Activated T-cell treated with anti-CD3 and anti-CD28 coated beads for 24 hours (primary cell): ENCODE measurements at regions not wholly inside any gene's neighbourhood (a gene's known extent, or its start where the extent isn't known, plus 50 kb on each side); places are given as distances from the start of the nearest gene placed in this dataset.
"Not testable (repeated sequence)": the region's sequence is repeated elsewhere in the genome, so short reads cannot be mapped to it uniquely, and the experiment has no call there.

Experiments
- DNase-seq: peaks from one replicate; pipeline ENCODE4 v3.0.0-alpha.2; 2020; ENCODE audit warnings: low read depth

DNA sequence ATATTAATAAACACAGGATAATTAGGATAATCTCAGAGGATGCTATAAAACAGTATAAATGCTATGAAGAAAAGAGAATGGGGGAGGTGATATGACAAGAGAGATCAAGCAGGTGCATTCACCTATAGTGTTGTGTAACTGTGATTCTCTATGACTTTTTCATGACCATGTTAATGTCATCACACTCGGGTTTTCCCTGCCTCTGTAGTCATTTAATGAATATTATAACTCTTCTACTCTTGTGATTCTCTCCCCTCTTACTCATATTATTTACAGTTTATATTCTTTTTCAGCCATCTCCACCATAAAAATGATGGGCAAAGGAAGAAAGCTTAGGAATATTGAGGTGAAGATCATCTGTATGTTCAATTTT, 106.9 kb upstream of the SGK1 start:
- DNase-seq: no peak

- DNase-seq: no peak
Observed at GRCh38 chr6:134424165-134424797, 106.4 kb upstream of the SGK1 start.

DNA sequence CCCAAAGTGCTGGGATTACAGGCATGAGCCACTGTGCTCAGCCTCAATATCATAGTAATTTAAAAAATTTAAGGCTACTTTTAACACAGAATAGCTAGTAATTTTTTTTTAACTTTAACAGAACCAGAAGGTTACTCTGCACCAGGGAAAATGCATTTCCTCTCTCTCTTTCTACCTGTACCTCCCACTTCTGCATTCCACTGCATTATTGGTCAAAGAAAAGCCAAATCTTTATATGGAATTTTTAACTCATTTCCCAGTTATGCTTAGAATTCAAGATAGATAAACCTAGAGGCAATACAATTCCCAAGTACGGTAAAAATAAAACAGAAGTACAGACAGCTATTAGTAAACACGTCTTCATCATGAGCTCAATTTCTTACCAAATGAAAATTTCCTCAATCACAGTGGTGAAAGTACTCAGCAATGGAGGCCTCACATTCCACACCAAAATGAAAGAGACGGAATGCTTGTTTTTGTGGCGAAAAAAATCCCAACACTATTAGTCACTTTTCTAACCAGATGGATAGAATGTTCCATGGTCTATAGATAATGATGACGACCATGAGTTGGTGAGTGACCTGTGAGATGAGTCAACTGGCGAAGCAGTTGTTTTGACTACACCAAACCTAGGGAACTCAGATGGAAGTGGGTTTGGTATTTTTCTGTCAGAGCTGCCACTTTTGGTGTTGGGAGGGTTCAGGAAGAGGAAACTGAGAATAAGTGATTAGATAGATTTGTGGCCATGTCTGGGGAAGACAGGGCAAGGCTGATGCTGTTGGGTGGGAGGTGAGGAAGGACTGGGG, 104.7 kb upstream of the SGK1 start:
- DNase-seq: no peak

- no peak for DNase-seq
Observed at GRCh38 chr6:134421501-134421900, 103.6 kb upstream of the SGK1 start.

- DNase-seq: no peak
Observed at GRCh38 chr6:134420614-134421181, 102.8 kb upstream of the SGK1 start.

- DNase-seq: no peak
Observed at GRCh38 chr6:134419716-134420115, 101.8 kb upstream of the SGK1 start.

DNA sequence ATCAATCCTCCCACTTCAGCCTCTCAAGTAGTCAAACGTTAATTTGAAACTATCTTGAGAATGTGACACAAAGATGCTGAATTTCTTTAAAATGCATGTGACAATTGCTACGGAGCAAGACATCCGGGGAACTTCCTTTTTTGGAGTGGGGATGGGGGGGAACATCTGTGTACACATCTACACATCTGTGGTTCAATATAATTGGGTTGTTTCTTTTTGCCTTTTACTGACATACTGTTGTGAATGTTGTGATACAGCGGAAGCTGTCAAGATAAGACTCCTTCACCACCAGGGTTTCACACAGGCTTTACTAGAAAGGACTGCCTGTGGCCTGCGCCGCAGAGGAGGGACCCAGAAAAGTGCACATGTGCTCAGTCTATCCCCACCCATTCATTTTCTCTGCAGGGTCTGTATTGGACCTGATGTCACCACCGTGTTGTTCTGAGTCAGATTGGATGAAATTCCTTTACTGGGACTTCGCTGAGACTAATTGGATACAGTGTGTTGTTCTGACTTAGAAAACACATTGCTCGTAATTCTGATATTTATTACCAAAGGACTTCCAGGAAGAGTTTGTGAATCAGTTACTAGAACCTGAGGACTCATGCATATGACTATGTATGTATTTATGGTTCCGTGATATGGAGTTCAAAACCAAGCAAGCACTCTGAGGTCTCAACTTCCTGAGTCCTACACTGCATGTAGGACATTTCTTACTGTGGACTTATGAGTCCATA, 98.7 kb upstream of the SGK1 start:
- DNase-seq: no peak

- DNase-seq: no peak
Observed at GRCh38 chr6:134415656-134416055, 97.7 kb upstream of the SGK1 start.

- no peak for DNase-seq
Observed at GRCh38 chr6:134415194-134415593, 97.3 kb upstream of the SGK1 start.

DNA sequence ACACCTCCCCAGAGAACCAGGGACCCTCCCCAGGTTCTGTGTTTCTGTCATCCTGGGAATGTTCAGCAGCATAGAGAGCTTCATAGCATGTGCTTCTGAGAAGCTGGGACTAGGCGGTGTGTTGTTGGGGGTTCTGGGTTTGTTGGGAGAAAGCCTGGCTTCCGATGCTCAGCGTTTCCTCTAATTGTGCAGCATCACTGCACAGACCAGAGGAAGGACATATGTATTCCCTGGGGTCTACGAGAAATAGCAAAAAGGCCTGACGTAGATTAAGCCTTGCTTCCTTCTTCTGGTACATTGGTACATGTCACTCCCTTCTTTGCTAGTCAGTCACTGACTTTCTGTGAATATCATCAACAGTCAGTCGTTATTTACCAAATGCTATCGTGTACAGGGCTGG, 96.9 kb upstream of the SGK1 start:
- DNase-seq: no peak

- DNase-seq: no peak
Observed at GRCh38 chr6:134413241-134413643, 95.3 kb upstream of the SGK1 start.

DNA sequence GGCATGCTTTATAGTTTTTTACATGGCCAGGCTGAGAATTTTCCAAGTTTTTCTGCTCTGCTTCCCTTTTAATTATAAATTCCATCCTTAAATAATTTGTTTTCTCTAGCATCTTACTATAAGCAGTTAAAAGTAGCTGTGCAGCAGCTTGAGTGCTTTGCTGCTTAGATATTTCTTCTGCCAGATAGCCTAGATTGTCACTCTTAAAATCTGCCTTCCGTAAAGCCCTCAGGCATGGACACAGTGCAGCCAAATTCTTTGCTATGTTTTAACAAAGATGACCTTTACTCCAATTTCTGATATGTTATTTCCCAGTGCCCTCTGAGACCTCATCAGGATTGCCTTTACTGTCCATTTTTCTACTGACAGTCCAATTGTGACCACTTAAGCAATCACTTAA, 92.6 kb upstream of the SGK1 start:
- no peak for DNase-seq

GRCh38 chr6:134407791-134408190, 89.9 kb upstream of the SGK1 start:
- DNase-seq: no peak

- DNase-seq: no peak
Observed at GRCh38 chr6:134406311-134406710, 88.4 kb upstream of the SGK1 start.

GRCh38 chr6:134405386-134406087, 87.6 kb upstream of the SGK1 start:
- no peak for DNase-seq

DNA sequence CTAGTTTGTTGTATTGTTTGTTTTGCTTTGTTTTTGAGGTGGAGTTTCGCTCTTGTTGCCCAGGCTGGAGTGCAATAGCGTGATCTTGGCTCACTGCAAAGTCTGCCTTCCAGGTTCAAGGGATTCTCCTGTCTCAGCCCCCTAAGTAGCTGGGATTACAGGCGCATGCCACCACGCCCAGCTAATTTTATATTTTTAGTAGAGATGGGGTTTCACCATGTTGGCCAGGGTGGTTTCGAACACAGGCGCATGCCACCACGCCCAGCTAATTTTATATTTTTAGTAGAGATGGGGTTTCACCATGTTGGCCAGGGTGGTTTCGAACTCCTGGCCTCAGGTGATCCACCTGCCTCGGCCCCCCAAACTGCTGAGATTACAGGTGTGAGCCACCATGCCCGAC, 85.4 kb upstream of the SGK1 start:
- DNase-seq: not testable (repeated sequence)

- DNase-seq: no peak
Observed at GRCh38 chr6:134402372-134402984, 84.6 kb upstream of the SGK1 start.

- DNase-seq: no peak
Observed at GRCh38 chr6:134400941-134401340, 83.0 kb upstream of the SGK1 start.

GRCh38 chr6:134398453-134398852, 80.5 kb upstream of the SGK1 start:
- DNase-seq: no peak

GRCh38 chr6:134397676-134398075, 79.8 kb upstream of the SGK1 start:
- no peak for DNase-seq

DNA sequence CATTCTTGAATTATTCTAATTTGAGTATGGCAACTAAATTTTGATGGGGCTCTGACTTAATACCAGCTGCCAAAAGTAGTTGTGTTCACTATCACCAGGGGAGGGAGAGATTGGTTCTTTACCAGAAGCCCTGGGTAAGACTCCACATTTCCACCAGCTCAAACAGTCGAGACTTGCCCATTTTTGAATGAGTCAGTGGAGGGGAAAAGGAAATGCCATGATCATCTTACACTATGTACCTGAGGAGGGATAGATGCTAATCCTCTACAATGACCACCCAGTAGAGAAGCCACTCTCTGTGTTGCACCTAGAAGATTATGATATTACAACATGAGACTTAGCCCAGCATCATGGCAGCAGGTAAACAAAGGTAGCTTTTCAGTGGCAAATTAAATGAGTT, 77.0 kb upstream of the SGK1 start:
- DNase-seq: no peak

DNA sequence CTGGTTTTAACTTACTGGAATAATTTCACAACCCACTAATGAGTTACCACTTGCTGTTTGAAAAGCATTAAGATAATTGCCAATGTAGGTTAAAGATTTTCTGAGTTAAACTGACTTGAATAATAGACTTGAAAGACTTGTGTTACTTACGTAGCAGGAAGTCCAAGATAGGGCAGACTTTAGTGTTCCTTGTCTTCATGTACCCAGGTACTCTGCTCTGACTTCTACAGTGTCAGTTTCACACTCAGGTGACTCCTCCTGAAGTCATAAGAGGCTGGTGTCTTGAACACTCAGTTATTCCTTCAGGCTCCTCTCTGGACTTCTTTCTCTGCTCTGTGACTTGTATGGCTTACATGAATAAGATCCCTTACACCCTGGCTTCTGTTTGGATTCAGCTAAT, 76.3 kb upstream of the SGK1 start:
- no peak for DNase-seq
